ENCODE measurements at regions not wholly inside any gene's neighbourhood (a gene's known extent, or its start where the extent isn't known, plus 50 kb on each side); places are given as distances from the start of the nearest gene placed in this dataset.

DNA sequence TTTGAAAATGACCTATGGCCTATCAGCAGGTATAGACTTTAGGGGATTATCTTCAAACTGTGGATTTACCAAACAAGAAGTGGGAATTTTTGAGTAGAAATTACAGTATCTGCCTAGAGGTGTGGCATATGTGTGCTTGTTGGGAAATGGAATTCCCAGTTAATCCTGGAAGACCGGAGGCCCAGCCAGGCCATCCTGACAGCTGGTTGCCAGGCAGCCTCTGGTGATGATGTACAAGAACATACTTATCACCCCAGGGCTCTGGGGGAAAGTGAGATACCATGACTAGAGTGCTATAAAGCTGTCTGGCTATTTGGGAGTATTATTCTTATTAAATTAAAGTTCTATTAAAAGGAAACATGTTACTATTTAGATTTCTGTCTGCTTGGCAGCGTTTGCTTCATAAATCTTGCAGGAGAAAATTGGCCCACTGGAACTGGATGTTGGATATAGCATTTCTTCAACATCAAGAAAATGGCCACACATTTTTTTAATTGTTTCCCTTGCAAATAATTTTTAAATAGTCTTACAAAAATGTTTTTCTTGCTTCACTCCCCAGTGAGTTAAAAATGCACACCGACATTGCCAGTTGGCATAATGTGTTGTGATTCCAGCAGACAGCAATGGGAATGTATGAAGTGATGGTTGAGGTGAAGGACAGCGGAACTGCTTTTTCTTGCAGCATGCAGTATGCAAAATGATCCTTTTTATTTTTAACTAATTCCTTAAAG, 187.8 kb downstream of the MYLK4 start:
- DNase-seq, result no peak

DNA sequence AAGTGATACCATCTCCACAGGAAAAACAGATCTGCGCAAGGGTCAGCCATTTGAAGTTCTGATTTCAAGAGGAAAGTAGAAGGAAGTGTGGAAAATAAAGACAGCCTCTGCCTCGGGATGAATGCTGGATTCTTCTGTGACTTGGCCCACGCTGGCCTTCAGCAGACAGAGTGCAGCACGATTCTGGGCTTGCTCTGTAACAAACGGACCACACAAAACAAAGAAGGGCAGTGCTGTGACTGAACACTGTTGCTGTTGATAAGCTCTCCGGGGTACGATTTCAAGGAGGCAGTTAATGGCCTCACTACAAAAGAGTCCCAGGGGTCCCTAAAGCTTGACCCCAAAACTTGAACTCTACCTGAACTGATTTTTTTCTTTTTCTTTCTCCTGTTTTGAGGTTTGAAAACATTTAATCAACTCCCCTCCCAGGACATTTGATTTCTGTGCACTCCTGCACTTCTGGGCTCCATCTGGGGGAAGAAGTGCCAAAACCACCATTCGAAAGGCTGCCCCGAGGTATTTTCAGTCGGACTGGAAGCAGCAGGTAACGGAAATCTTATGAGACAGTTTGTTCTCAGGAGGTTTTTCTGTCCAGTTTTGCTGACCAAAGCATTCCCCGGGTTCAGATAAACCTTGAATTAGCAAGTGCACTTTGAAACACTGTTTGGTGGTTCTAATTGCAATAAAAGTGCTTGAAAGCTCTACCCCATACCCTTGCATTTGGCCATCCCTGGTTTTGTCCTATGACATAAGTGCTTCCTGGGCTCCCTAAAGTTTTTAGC, 189.6 kb downstream of the MYLK4 start:
- DNase-seq, result no peak

GRCh38 chr6:2560140-2560818, 190.4 kb downstream of the MYLK4 start:
- DNase-seq, result no peak

- no peak for DNase-seq
Measured at GRCh38 chr6:2558861-2559801, 191.6 kb downstream of the MYLK4 start.

DNA sequence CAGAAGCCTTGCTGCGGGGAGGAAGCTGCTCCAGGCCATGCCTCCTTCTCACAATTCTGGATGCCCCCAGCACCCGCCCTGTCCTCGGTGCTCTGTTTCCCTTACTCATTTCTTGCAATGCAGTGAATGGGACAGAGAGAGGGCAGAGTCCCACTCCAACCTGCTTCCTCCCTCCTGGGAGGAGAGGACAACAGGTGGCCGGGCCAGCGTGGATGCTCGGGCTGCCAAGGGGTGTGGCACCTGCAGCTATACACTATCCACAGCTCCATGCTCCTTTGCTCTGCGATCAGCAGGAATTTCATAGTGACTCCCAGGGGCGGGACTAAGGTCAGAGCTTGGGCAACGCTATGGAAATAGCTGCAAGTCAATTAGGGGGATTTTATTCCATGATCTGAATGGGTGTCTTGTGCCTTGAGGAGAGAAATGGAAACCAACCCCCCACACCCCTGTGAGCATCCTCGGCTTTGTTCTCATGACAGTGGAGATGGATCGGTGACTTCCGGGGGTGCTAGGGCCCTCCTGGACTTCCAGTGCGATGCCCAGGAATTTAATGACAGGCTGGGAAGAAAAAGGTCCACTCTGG, 192.5 kb downstream of the MYLK4 start:
- DNase-seq, result no peak

- DNase-seq, result no peak
Measured at GRCh38 chr6:2557181-2557720, 193.5 kb downstream of the MYLK4 start.

- no peak for DNase-seq
Measured at GRCh38 chr6:2556761-2557160, 194.0 kb downstream of the MYLK4 start.

DNA sequence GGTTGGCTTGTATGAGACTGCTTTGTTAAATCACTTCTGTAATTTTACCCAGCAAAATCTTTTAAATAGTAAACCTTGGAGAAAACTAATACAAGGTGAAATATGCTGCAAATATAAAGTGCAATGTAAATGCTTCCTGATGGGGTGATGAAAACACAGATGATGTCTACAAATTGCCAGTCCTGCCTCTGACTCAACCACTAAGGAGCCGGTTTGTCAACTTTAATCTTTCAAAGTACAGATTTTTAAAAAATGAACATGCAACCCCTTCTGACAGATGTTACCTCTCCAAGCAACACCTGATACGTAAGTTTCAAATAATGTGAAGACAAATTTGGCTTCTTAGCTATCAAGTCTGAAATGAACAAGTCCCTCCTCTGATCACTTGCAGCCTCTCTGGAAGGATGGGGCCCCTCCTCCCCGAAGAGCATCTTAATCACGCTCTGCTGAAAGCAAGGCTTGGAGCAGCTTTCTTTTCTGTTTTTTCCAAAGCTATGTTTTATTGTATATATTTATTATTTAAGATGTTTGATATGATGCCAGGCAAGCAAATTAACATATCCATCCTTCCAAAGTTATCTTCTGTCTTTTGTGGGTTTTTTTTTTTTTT, 196.0 kb downstream of the MYLK4 start:
- no peak for DNase-seq

DNA sequence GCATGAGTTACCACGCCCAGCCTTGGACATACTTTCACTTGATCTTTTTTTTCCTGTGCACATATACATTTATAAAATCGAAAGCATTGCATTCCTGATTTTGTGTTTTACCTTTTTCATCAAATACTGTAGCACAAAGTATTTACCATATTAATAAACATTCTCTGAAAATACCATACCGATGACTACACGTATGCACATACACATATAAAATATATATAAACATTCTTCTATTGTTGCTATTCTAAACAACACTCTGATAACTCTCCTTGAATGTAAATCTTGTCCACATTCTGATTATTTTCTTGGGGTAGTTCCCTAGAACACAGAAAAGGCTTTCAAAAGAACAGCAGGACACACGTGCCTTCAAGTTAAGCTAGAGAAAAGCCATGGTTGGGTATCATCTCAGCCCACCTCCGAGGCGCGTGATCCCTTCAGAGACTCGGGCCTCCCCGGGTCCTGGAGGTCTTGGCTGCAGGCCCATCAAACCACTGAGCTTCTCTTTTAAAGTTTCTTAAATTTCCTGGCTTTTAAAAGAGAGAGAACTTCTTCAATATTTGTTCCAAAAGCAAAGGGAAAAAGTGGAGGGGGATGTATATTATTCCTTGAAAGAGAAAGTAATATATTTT, 198.1 kb downstream of the MYLK4 start:
- no peak for DNase-seq

- no peak for DNase-seq
Measured at GRCh38 chr6:2551705-2552104, 199.0 kb downstream of the MYLK4 start.

- no peak for DNase-seq
Measured at GRCh38 chr6:2550247-2550646, 200.5 kb downstream of the MYLK4 start.

DNA sequence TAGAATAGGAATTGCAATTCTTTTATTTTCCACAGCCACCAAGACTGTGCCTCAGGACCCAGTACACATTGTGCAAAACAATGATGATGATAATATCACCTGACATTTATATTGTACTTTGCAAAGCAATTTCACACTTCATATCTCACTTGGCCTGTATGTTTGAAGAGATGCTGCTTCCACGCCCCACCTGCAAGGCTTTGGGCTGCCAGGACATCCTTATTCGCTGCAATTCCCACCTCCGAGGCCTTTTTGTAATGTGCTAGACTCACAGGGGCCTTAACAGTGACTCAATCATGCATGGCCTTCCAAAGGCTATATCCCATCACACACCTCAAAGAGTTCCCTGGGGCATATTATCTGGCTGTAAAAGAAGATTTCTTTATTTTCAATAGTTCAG, 200.9 kb downstream of the MYLK4 start:
- DNase-seq, result no peak

DNA sequence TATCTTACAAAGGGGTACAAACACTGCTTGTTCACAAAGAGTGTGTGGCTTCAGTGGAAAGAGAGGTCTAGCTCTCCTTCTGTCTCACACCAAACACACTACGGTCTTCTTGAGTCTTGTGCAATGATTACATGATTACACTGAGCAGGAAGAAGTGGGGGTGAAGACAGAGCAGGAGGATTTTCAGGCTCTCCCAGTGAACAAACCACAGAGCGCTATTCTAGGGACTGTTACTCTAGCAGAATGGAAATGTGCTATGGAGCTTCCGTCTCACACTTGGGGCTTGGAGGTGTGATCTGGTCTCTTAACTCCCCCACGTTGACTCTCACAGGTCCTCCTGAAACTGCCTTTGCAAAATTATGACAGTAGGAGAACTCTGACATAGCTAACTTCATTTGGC, 203.4 kb downstream of the MYLK4 start:
- DNase-seq, result no peak

DNA sequence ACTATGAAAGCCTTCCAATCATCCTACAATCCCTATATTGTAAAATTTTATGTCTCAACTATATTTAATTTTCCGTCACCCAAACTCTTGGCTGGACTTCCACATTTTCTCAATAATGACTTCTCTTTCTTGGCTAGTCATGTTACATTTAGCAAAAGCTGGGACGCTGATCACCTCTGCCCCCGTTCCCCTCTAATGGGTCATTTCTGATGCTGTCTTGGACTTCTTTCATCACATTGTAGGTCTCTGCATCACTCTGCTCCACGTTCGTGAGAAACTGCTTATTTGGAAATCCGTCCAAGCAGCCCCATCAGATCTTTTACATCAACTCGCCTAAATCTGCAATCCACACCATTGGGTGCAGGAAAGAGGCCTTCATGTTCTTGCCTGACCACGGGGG, 203.8 kb downstream of the MYLK4 start:
- no peak for DNase-seq

GRCh38 chr6:2545383-2546038, 205.2 kb downstream of the MYLK4 start:
- no peak for DNase-seq

- no peak for DNase-seq
Measured at GRCh38 chr6:2543321-2543720, 207.4 kb downstream of the MYLK4 start.

GRCh38 chr6:2542858-2543218, 207.9 kb downstream of the MYLK4 start:
- DNase-seq, result peak; percentile 36

DNA sequence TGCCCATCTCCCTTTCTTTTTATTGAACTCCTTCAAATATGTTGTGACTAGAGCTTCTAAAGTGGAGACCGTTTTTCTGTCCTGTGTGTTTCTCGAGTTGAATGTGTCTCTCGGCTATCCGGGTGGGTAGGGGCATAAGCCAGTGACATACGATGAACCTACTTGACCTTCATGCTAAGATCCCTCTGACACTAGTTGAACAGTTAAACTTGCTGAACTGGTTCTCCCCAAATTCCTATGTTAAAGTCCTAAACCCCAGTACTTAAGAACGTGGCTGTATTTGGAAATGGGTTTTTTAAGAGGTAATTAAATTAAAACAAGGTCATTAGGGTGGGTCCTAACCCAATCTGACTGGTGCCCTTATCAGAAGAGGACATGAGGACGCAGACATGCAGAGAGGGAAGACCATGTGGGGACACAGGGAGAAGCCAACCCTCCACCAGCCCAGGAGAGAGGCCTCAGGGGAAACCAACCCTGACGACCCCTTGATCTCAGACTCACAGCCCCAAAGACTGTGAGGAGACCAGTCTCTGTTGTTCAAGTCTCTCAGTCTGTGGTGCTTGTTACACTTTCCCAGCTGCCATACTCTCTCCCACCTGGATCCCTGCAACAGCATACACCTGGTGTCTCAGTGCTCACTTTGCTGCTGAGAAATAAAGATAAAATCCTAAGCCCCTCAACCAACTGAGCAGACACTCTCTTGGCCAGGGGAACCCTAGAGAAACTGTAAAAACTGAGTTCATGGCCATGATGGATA, 208.4 kb downstream of the MYLK4 start:
- DNase-seq, result no peak

DNA sequence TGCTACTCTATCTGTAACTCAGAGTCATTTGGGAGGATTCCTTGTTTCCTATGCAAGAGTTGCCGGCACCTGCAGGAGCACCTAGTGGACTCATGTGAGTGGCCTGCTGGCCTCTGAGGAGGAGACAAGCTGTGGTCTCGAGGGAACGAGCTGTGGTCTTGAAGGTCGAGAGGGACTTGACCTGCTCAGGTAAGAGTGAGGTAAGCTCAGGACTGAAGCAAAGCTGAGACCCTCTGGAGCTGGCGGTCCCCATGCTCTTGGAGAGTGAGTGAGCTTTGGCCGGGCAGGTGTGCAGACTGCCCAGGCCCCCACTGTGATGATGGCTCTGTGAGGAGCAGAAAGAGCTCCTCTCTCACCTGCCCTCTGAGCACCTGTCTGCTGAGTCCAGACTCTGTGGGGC, 214.3 kb downstream of the MYLK4 start:
- no peak for DNase-seq

- no peak for DNase-seq
Measured at GRCh38 chr6:2535506-2535905, 215.2 kb downstream of the MYLK4 start.
